ENCODE measurements at regions not wholly inside any gene's neighbourhood (a gene's known extent, or its start where the extent isn't known, plus 50 kb on each side); places are given as distances from the start of the nearest gene placed in this dataset.
"Not testable (repeated sequence)": the region's sequence is repeated elsewhere in the genome, so short reads cannot be mapped to it uniquely, and the experiment has no call there.

- in situ Hi-C loops (cut with MboI; ENCODE audit: low pct_unique_long_range_greater_than_20kb, low sequenced_read_pairs, unreplicated experiment): no loop called here
- DNase-seq (ENCODE audit: low spot score): no peak
- no peak for TF ChIP-seq CTCF (IDR thresholded peaks at IDR 0.05; ENCODE audit: extremely low read depth, insufficient read depth, missing control alignments)
Observed at GRCh38 chr11:109677876-109678275, 255.9 kb downstream of the C11orf87 start.

- no peak for TF ChIP-seq CTCF (IDR thresholded peaks at IDR 0.05; ENCODE audit: extremely low read depth, insufficient read depth, missing control alignments)
- in situ Hi-C loops (cut with MboI; ENCODE audit: low pct_unique_long_range_greater_than_20kb, low sequenced_read_pairs, unreplicated experiment): no loop called here
Observed at GRCh38 chr11:109680127-109680526, 258.1 kb downstream of the C11orf87 start.

GRCh38 chr11:109682788-109683187 lies 260.8 kb downstream of the C11orf87 start:
- in situ Hi-C loops (cut with MboI; ENCODE audit: low pct_unique_long_range_greater_than_20kb, low sequenced_read_pairs, unreplicated experiment); DNase-seq (ENCODE audit: low spot score): not testable (repeated sequence)

More at GRCh38 chr11:109680127-109680526, 258.1 kb downstream of the C11orf87 start:
- DNase-seq (ENCODE audit: low spot score): no peak

GRCh38 chr11:109695696-109696095 lies 273.7 kb downstream of the C11orf87 start:
- in situ Hi-C loops (cut with MboI; ENCODE audit: low pct_unique_long_range_greater_than_20kb, low sequenced_read_pairs, unreplicated experiment): loop anchor here (10.0 kb wide), 1 partner anchor 1001 kb away; no protein-coding TSS in a partner anchor
- no peak for TF ChIP-seq CTCF (IDR thresholded peaks at IDR 0.05; ENCODE audit: extremely low read depth, insufficient read depth, missing control alignments)
- DNase-seq (ENCODE audit: low spot score): no peak

GRCh38 chr11:109696191-109696897 lies 274.4 kb downstream of the C11orf87 start:
- TF ChIP-seq CTCF (IDR thresholded peaks at IDR 0.05; ENCODE audit: extremely low read depth, insufficient read depth, missing control alignments): no peak
- DNase-seq (ENCODE audit: low spot score): no peak
- in situ Hi-C loops (cut with MboI; ENCODE audit: low pct_unique_long_range_greater_than_20kb, low sequenced_read_pairs, unreplicated experiment): loop anchor here (10.0 kb wide), 1 partner anchor 1002 kb away; no protein-coding TSS in a partner anchor

- in situ Hi-C loops (cut with MboI; ENCODE audit: low pct_unique_long_range_greater_than_20kb, low sequenced_read_pairs, unreplicated experiment): loop anchor here (10.0 kb wide), 1 partner anchor 1002 kb away; no protein-coding TSS in a partner anchor
- TF ChIP-seq CTCF (IDR thresholded peaks at IDR 0.05; ENCODE audit: extremely low read depth, insufficient read depth, missing control alignments): peak; percentile 87
- DNase-seq (ENCODE audit: low spot score): peak; percentile 34
Observed at GRCh38 chr11:109697140-109697843, 275.3 kb downstream of the C11orf87 start.

GRCh38 chr11:109698237-109698636 lies 276.2 kb downstream of the C11orf87 start:
- in situ Hi-C loops (cut with MboI; ENCODE audit: low pct_unique_long_range_greater_than_20kb, low sequenced_read_pairs, unreplicated experiment): loop anchor here (10.0 kb wide), 1 partner anchor 1003 kb away; no protein-coding TSS in a partner anchor

More at GRCh38 chr11:109698237-109698636, 276.2 kb downstream of the C11orf87 start:
- DNase-seq (ENCODE audit: low spot score): no peak
- TF ChIP-seq CTCF (IDR thresholded peaks at IDR 0.05; ENCODE audit: extremely low read depth, insufficient read depth, missing control alignments): no peak

Data from GM13977 (cell line).